ENCODE measurements at regions not wholly inside any gene's neighbourhood (a gene's known extent, or its start where the extent isn't known, plus 50 kb on each side); places are given as distances from the start of the nearest gene placed in this dataset.
A peak's percentile ranks its signal among the peaks of the same experiment; 100 is the strongest.
"Not testable (repeated sequence)": the region's sequence is repeated elsewhere in the genome, so short reads cannot be mapped to it uniquely, and the experiment has no call there.

DNA sequence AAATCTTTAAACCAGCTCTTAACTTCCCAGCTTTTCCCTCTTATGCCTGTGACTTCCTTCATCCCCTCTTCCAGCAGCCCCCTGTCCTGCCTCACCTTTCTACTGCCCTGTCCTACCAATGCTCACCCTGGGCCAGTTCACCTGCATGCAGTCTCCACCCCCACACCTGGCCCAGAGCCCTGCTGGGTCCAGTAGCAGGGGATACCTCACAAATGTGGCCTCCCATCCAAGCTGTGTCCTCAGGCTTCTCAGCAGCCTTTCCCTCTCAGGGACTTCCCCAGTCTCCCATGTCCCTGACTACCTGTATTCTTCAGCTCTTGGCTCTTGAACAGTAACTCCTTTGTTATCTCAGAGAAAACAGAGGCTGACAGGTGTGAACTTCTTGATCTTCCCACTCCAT lies 503.2 kb downstream of the MFSD1 start:
- Histone ChIP-seq H3K4me3 (no peak overlapping the region), H3K27me3 (no peaks in the 10 kb centered on the region), H3K36me3 (no peaks in the 10 kb centered on the region), H3K4me1 (no peaks in the 10 kb centered on the region), H3K9ac (ENCODE audit: low read depth in 2 of 2, low read length in 2 of 2) (no peak overlapping the region), H3K9me3 (no peaks in the 10 kb centered on the region), H3K27ac (no peak overlapping the region)
- intact Hi-C loops (cut with DNase I): no loop called here
- TF ChIP-seq, protein P1, sequence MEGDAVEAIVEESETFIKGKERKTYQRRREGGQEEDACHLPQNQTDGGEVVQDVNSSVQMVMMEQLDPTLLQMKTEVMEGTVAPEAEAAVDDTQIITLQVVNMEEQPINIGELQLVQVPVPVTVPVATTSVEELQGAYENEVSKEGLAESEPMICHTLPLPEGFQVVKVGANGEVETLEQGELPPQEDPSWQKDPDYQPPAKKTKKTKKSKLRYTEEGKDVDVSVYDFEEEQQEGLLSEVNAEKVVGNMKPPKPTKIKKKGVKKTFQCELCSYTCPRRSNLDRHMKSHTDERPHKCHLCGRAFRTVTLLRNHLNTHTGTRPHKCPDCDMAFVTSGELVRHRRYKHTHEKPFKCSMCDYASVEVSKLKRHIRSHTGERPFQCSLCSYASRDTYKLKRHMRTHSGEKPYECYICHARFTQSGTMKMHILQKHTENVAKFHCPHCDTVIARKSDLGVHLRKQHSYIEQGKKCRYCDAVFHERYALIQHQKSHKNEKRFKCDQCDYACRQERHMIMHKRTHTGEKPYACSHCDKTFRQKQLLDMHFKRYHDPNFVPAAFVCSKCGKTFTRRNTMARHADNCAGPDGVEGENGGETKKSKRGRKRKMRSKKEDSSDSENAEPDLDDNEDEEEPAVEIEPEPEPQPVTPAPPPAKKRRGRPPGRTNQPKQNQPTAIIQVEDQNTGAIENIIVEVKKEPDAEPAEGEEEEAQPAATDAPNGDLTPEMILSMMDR (IDR thresholded peaks at IDR 0.05): no peak
- DNase-seq: no peak

DNA sequence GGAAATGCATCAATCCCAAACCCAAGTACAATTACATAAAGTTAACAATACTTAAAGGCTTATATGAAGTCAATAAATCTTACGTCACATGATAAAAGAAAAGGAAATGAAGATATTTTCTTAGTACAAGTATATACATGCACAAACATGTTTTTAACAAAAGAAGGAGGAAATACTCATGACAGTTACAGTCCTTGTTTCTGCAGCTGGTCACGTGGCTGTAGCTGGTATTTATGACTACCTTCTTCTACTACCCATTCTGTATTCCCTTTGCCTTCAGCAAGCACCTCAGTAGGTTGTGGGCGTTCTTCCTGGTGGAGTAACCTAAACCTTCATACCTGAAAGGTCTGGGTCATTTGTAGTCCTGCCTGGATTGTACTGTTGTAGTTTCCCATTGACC lies 514.9 kb downstream of the MFSD1 start:
- H3K27ac ChIP-seq; DNase-seq; H3K27me3 ChIP-seq; H3K4me3 ChIP-seq; H3K9me3 ChIP-seq; H3K9ac ChIP-seq (ENCODE audit: low read depth in 2 of 2, low read length in 2 of 2); H3K36me3 ChIP-seq; intact Hi-C loops (cut with DNase I); H3K4me1 ChIP-seq: not testable (repeated sequence)

DNA sequence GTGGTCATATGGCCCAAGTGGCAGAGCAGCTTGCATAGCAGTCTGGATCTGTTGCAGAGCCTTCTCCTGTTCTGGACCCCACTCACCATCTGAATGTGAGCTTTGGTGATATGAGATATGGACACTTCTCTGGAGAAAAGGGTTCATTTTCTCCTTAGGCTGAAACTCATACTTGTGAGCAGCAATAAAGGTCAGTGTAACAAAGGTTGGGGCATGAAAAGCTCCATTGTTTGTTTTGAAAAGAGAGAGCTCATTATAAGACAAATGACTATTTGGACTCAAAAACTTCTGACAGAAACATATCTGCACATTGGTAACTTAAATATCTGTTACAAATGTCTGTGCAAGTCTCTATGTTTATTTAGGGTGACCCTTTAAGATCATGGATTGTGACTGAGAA lies 517.3 kb downstream of the MFSD1 start:
- no peak for DNase-seq
- Histone ChIP-seq H3K9me3 (no peaks in the 10 kb centered on the region), H3K9ac (ENCODE audit: low read depth in 2 of 2, low read length in 2 of 2) (no peak overlapping the region), H3K27me3 (no peaks in the 10 kb centered on the region), H3K36me3 (no peaks in the 10 kb centered on the region), H3K27ac (no peak overlapping the region), H3K4me3 (no peak overlapping the region), H3K4me1 (no peaks in the 10 kb centered on the region)
- intact Hi-C loops (cut with DNase I): no loop called here
- TF ChIP-seq, protein P1 (IDR thresholded peaks at IDR 0.05): no peak

DNA sequence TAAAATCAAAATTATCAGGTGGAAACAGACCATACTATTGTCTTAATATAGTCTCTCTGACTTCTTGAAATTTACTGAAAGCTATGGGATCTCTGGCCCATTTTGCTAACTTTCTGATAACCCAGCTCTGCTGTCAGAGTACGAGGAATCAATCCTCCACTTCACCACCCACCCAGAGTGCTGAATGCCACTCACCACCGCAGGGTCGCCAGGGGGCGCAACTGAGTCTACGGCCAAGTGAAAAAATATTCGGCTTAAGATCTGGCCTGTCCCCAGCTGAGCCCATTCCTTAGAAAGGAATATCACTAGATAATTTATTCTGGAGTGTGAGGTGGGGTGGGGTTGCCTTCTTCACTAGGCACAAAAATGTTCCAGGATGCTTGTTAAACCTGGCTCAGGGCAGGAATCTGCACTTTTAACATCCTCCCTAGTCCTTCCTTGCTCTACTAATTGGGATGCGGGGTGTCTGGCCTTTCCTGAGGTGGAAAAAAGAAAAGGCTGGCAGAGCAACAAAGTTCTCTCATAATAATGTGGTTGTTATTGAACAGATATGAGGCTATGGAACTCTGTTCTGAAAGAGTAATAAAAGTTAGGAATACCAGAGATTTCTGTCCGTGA lies 520.6 kb downstream of the MFSD1 start:
- no peak overlapping the region for H3K4me3 ChIP-seq
- H3K9ac ChIP-seq (ENCODE audit: low read depth in 2 of 2, low read length in 2 of 2): no peak overlapping the region
- H3K9me3 ChIP-seq: no peaks in the 10 kb centered on the region
- intact Hi-C loops (cut with DNase I): no loop called here
- TF ChIP-seq, protein P1 (IDR thresholded peaks at IDR 0.05): peak; percentile 44
- no peaks in the 10 kb centered on the region for H3K27me3 ChIP-seq
- H3K4me1 ChIP-seq: no peaks in the 10 kb centered on the region
- H3K27ac ChIP-seq: no peak overlapping the region
- no peaks in the 10 kb centered on the region for H3K36me3 ChIP-seq
- peak; percentile 21 for DNase-seq

DNA sequence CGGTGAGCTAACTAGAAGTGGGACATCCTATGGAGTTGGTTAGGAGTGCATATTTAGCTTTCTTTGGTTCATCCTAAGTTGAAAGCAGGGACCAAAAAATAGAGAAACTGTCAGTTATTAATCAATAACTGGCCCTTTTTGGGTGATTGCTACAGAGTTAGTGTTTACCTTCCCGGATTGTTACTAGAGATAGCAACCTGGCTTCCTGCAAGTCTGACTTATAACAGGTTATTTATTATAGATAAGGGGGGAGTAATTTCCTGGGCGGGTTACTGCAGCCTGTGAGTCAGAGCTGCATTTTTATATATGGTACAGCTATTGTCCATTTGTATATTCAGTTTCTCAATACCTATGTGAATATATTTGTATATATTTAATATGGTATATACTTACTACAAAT lies 522.0 kb downstream of the MFSD1 start:
- TF ChIP-seq, protein P1 (IDR thresholded peaks at IDR 0.05): no peak
- Histone ChIP-seq H3K9me3 (no peaks in the 10 kb centered on the region), H3K9ac (ENCODE audit: low read depth in 2 of 2, low read length in 2 of 2) (no peak overlapping the region), H3K27me3 (no peaks in the 10 kb centered on the region), H3K4me1 (no peaks in the 10 kb centered on the region), H3K36me3 (no peaks in the 10 kb centered on the region), H3K4me3 (no peak overlapping the region), H3K27ac (no peak overlapping the region)
- intact Hi-C loops (cut with DNase I): no loop called here
- no peak for DNase-seq

DNA sequence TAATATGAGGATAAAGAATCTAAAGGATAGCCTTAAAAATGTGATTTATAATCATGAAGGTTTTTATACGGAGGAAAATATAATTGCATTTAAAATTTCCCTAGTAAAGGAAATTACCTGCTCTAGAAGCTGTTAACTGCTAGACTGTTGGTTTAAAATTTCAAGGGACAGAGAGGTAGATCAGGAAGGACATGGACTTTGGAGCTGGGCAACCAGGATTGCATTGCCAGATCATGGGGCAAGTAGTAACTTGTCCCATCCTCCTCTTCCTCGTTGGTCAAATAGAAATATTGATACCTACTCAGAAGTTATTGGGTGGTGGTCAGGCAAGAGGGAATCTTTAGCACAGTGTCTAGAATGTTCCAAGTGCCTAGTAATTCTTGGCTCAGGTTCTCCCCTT lies 525.1 kb downstream of the MFSD1 start:
- intact Hi-C loops (cut with DNase I): no loop called here
- Histone ChIP-seq H3K9me3 (no peaks in the 10 kb centered on the region), H3K36me3 (no peaks in the 10 kb centered on the region), H3K4me1 (no peaks in the 10 kb centered on the region), H3K9ac (ENCODE audit: low read depth in 2 of 2, low read length in 2 of 2) (no peak overlapping the region), H3K27me3 (no peaks in the 10 kb centered on the region), H3K4me3 (no peak overlapping the region), H3K27ac (no peak overlapping the region)
- TF ChIP-seq, protein P1 (IDR thresholded peaks at IDR 0.05): no peak
- DNase-seq: no peak

Data from colonic mucosa (tissue), 4 donors.